ENCODE measurements at regions not wholly inside any gene's neighbourhood (a gene's known extent, or its start where the extent isn't known, plus 50 kb on each side); places are given as distances from the start of the nearest gene placed in this dataset.

- TF ChIP-seq, protein P1, sequence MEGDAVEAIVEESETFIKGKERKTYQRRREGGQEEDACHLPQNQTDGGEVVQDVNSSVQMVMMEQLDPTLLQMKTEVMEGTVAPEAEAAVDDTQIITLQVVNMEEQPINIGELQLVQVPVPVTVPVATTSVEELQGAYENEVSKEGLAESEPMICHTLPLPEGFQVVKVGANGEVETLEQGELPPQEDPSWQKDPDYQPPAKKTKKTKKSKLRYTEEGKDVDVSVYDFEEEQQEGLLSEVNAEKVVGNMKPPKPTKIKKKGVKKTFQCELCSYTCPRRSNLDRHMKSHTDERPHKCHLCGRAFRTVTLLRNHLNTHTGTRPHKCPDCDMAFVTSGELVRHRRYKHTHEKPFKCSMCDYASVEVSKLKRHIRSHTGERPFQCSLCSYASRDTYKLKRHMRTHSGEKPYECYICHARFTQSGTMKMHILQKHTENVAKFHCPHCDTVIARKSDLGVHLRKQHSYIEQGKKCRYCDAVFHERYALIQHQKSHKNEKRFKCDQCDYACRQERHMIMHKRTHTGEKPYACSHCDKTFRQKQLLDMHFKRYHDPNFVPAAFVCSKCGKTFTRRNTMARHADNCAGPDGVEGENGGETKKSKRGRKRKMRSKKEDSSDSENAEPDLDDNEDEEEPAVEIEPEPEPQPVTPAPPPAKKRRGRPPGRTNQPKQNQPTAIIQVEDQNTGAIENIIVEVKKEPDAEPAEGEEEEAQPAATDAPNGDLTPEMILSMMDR (IDR thresholded peaks at IDR 0.05), result no peak
- TF ChIP-seq POLR2AphosphoS5 (IDR thresholded peaks at IDR 0.05), result no peak
These were observed 202.7 kb downstream of the MANEA start for GRCh38 chr6:95780037-95780436.
